ENCODE measurements at regions not wholly inside any gene's neighbourhood (a gene's known extent, or its start where the extent isn't known, plus 50 kb on each side); places are given as distances from the start of the nearest gene placed in this dataset.

DNA sequence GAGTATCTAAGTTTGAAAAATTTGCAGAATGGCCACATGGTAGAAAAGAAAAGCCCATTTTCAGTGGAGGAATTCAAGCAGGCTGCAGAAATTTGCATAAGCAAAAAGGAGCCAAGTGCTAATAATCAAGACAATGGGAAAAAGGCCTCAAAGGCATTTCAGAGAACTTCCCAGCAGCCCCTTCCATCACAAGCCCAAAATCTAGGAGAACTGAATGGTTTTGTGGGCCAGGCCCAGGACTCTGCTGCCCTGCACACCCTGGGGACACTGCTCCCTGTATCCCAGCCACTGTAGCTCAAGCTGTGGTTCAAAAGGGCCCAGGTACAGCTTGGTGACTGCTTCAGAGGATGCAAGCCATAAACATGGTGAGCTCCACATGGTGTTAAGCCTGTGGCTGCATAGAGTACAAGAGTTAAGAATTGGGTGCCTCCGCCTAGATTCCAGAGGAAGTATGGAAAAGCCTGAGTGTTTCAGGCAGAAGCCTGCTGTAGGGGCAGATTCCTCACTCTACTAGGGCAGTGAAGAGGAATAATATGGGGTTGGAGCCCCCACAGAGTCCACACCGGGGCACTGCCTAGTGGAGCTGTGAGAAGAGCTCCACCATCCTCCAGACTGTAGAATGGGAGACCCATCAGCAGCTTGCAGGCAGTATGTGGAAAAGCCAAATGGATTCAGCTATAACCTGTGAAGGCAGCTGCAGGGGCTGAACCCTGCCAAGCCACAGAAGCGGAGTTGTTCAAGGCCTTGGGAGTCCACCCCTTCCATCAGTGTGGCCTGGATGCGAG is 720.7 kb upstream of the CTNND2 start (continued):
- TF ChIP-seq SP4 (IDR thresholded peaks at IDR 0.05; ENCODE audit: low read length) (no peak), GABPA (IDR thresholded peaks at IDR 0.05; ENCODE audit: borderline replicate concordance, insufficient read depth, low read length) (no peak), NANOG (IDR thresholded peaks at IDR 0.05; ENCODE audit: insufficient read depth, low read depth, low read length, poor library complexity, severe bottlenecking) (no peak), ASH2L (IDR thresholded peaks at IDR 0.05; ENCODE audit: low read length) (no peak), KDM4A (IDR thresholded peaks at IDR 0.05; ENCODE audit: low read depth, low read length, severe bottlenecking) (no peak), EZH2 (IDR thresholded peaks at IDR 0.05; ENCODE audit: low read depth, low read length, severe bottlenecking) (no peak), GTF2F1 (IDR thresholded peaks at IDR 0.05; ENCODE audit: borderline replicate concordance, low read depth, low read length) (no peak), ATF2 (IDR thresholded peaks at IDR 0.05; ENCODE audit: low read length) (no peak), RAD21 (IDR thresholded peaks at IDR 0.05 in 1 of 2, conservative IDR thresholded peaks at IDR 0.05 in 1 of 2; ENCODE audit: low read depth in 2 of 2, low read length in 2 of 2) (no peak), TAF1 (IDR thresholded peaks at IDR 0.05; ENCODE audit: low read depth, low read length) (peak; percentile 48; the same call in 1 of the 2 replicates), SP1 (IDR thresholded peaks at IDR 0.05; ENCODE audit: low read depth, low read length) (no peak), POU5F1 (IDR thresholded peaks at IDR 0.05; ENCODE audit: low read depth, low read length) (no peak), SRF (IDR thresholded peaks at IDR 0.05; ENCODE audit: low read depth, low read length) (no peak), POLR2A (IDR thresholded peaks at IDR 0.05; ENCODE audit: control extremely low read depth in 1 of 2, low read depth in 2 of 2, low read length in 2 of 2) (peak; percentile 49 to 70), TBP (IDR thresholded peaks at IDR 0.05; ENCODE audit: low read depth, low read length) (peak; percentile 43; the same call in 1 of the 2 replicates)

Measured in H1 (cell line).